Epithelial cell of proximal tubule (primary cell): ENCODE measurements at regions not wholly inside any gene's neighbourhood (a gene's known extent, or its start where the extent isn't known, plus 50 kb on each side); places are given as distances from the start of the nearest gene placed in this dataset.

Source experiments
- DNase-seq: peaks from one replicate; pipeline ENCODE4 v3.0.0-alpha.2; 2011; ENCODE audit warnings: low read depth
- H3K4me3 ChIP-seq: 2 replicates; pipeline ENCODE4 v1.5.1; 2011; ENCODE audit warnings: low read depth, mild to moderate bottlenecking, low read length
- CTCF ChIP-seq: conservative IDR thresholded peaks from 2 replicates; pipeline ENCODE4 v1.5.1; 2012; ENCODE audit warnings: low read depth, mild to moderate bottlenecking, low read length

DNA sequence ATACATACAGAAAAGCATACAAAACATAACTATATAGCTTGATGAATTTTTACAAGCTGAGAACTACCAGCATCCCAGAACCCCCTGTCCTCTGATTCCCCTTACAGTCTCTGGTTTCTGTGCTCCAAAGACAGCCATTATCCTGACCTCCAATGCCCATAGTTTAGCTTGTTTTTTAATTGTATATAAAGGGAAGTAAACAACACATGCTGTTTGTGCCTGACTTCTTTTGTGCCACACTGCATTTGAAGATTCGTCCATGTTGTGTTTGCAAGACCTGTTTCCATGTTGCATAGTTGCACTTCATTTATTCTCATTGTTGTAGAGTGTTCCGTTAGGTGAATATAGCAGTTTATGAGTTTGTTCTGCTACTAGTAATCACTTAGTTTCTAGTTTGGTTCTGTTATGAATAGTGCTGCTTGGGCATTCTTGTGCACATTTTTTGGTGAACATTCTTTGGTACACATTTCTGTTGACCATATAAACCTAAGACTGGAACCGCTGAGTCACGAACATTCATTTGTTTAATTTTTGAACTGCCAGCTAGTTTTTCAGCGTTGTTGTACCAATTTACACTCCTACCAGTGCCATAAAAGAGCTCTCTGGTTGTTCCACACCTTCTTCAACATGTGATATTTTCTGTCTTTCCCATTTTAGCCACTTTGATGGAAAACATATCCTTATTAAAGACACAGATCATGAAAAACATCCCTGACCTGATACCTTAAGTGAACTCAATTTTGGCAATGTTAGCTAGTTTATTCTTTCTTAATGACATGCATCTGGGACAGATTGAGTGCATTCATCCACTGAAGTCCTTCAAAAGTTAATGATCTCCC lies 78.1 kb upstream of the ANXA1 start:
- no peak overlapping the region for H3K4me3 ChIP-seq
- no peak for TF ChIP-seq CTCF
- peak; percentile 66 for DNase-seq

GRCh38 chr9:73067074-73067473 lies 84.6 kb upstream of the ANXA1 start:
- no peak for DNase-seq
- no peak overlapping the region for H3K4me3 ChIP-seq
- peak; percentile 18 for TF ChIP-seq CTCF

- no peak for DNase-seq
- no peak overlapping the region for H3K4me3 ChIP-seq
- no peak for TF ChIP-seq CTCF
Measured at GRCh38 chr9:73065439-73065838, 86.2 kb upstream of the ANXA1 start.

DNA sequence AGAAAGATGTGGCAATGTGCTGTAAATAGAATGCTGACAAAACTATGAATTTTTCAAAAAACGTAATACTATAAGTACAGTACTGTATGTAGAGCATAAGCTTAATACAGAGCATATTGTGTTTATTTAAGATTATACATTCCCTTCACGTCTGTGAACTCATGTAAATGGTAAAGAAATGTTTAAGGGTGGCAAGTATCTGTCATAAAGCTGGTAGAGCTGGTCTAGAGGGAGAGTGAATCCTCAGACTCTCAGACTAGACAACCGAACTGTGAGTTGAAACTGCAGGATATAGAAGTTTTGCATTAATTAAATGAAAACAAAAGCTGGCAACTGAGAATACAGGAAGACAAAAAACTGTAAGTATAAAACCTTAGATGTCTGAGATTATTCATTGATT lies 87.3 kb upstream of the ANXA1 start:
- no peak for TF ChIP-seq CTCF
- no peak for DNase-seq
- no peak overlapping the region for H3K4me3 ChIP-seq

DNA sequence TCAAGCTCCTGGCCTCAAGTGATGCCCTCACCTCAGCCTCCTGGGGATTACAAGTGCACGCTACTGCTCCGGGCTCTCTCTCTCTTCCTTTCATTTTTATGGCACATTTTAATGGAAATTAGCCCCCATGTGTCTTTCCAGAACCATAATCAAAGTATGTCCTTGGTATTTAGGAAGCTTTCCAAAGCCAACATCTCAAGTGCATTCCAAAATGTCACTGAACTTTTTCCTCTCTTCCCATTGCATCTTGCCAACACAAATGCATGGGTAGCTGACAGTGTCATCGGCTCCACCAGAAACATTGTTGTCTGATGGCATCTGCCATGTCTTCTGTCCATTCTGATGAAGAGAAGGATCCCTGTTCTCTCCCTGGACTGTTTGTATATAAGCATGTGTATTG lies 90.5 kb upstream of the ANXA1 start:
- TF ChIP-seq CTCF, result no peak
- DNase-seq, result no peak
- no peak overlapping the region for H3K4me3 ChIP-seq

GRCh38 chr9:73059247-73059646 lies 92.4 kb upstream of the ANXA1 start:
- TF ChIP-seq CTCF, result no peak
- no peak for DNase-seq
- no peak overlapping the region for H3K4me3 ChIP-seq

GRCh38 chr9:73056245-73056644 lies 95.4 kb upstream of the ANXA1 start:
- TF ChIP-seq CTCF, result no peak
- no peak for DNase-seq
- H3K4me3 ChIP-seq, result no peak overlapping the region
